ENCODE measurements at regions not wholly inside any gene's neighbourhood (a gene's known extent, or its start where the extent isn't known, plus 50 kb on each side); places are given as distances from the start of the nearest gene placed in this dataset.

DNA sequence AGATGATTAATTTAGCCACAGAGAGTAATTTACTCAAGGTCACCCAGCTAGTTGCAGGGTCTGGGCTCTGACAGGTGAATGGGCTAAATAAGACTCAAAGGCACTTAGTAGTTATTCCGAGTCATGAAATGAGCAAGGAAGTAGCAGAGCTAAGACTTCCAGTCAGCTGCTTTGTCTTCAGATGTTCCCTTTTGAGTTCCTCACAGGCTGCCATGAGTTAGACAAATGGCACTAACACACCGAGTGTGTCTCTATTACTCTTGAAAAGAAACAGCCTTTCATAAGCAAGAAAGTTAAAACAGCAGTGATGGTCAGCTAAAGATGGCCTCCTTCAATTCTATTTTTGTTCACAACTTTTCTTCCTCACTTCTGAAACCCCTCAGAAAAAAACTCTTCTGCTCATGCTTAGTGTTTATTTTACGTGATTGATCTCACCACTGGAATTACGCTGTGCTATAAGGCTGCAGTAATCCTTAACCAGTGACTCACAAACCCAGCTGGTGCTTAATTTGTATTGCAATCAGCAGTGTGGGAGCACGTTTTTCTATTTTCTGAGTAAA, 389.1 kb downstream of the AASDHPPT start:
- TF ChIP-seq, protein P1, sequence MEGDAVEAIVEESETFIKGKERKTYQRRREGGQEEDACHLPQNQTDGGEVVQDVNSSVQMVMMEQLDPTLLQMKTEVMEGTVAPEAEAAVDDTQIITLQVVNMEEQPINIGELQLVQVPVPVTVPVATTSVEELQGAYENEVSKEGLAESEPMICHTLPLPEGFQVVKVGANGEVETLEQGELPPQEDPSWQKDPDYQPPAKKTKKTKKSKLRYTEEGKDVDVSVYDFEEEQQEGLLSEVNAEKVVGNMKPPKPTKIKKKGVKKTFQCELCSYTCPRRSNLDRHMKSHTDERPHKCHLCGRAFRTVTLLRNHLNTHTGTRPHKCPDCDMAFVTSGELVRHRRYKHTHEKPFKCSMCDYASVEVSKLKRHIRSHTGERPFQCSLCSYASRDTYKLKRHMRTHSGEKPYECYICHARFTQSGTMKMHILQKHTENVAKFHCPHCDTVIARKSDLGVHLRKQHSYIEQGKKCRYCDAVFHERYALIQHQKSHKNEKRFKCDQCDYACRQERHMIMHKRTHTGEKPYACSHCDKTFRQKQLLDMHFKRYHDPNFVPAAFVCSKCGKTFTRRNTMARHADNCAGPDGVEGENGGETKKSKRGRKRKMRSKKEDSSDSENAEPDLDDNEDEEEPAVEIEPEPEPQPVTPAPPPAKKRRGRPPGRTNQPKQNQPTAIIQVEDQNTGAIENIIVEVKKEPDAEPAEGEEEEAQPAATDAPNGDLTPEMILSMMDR (IDR thresholded peaks at IDR 0.05): no peak
- no peak for TF ChIP-seq POLR2A (IDR thresholded peaks at IDR 0.05)

All from adrenal gland (tissue), 5 donors.